ENCODE measurements at regions not wholly inside any gene's neighbourhood (a gene's known extent, or its start where the extent isn't known, plus 50 kb on each side); places are given as distances from the start of the nearest gene placed in this dataset.

GRCh38 chr16:8026450-8026849 lies 563.9 kb downstream of the TMEM114 start:
- H3K4me1 ChIP-seq, result no peaks in the 10 kb centered on the region
- peaks cover 0 to 19% (median 0%) of the 10 kb centered on the region in 12 donors for H3K9me3 ChIP-seq
- no peak overlapping the region for H3K4me3 ChIP-seq
- intact Hi-C loops (cut with DNase I), result no loop called here
- DNase-seq (no peak), ATAC-seq (no peak)
- H3K27ac ChIP-seq, result no peak overlapping the region
- no peak for TF ChIP-seq CTCF (IDR thresholded peaks at IDR 0.05)
- TF ChIP-seq POLR2A (IDR thresholded peaks at IDR 0.05), result no peak
- H3K27me3 ChIP-seq, result no peaks in the 10 kb centered on the region
- H3K36me3 ChIP-seq, result no peaks in the 10 kb centered on the region
- WGBS, 4 donors, result 55 to 70% (median 60%) methylated on average over 5 of the region's 5 CpGs

GRCh38 chr16:8023326-8023725 lies 567.0 kb downstream of the TMEM114 start:
- Histone ChIP-seq H3K36me3 (no peaks in the 10 kb centered on the region), H3K27me3 (no peaks in the 10 kb centered on the region), H3K4me3 (no peak overlapping the region), H3K9me3 (peaks cover 0 to 2% (median 0%) of the 10 kb centered on the region in 12 donors), H3K4me1 (no peaks in the 10 kb centered on the region), H3K27ac (no peak overlapping the region)
- intact Hi-C loops (cut with DNase I), result no loop called here
- 59 to 69% (median 64%) methylated on average over 3 of the region's 3 CpGs for WGBS, 4 donors
- ATAC-seq (no peak), DNase-seq (no peak)
- no peak for TF ChIP-seq POLR2A (IDR thresholded peaks at IDR 0.05)
- TF ChIP-seq CTCF (IDR thresholded peaks at IDR 0.05), result no peak

- no peaks in the 10 kb centered on the region for H3K4me1 ChIP-seq
- no peak for DNase-seq
- 71 to 77% (median 76%) methylated on average over 10 of the region's 10 CpGs for WGBS, 4 donors
- no peaks in the 10 kb centered on the region for H3K27me3 ChIP-seq
- TF ChIP-seq POLR2A (IDR thresholded peaks at IDR 0.05), result no peak
- H3K27ac ChIP-seq, result no peak overlapping the region
- intact Hi-C loops (cut with DNase I), result no loop called here
- H3K9me3 ChIP-seq, result peaks cover 0 to 15% (median 0%) of the 10 kb centered on the region in 12 donors
- no peak for ATAC-seq
- H3K36me3 ChIP-seq, result no peaks in the 10 kb centered on the region
- H3K4me3 ChIP-seq, result no peak overlapping the region
Observed at GRCh38 chr16:8005096-8005860, 585.0 kb downstream of the TMEM114 start.

GRCh38 chr16:7998789-7999453 lies 591.4 kb downstream of the TMEM114 start:
- no peak for TF ChIP-seq POLR2A (IDR thresholded peaks at IDR 0.05)
- no peak for TF ChIP-seq CTCF (IDR thresholded peaks at IDR 0.05)
- ATAC-seq (no peak), DNase-seq (no peak)
- no peaks in the 10 kb centered on the region for H3K27me3 ChIP-seq
- 64 to 74% (median 70%) methylated on average over 11 of the region's 11 CpGs for WGBS, 4 donors
- no peak overlapping the region for H3K4me3 ChIP-seq
- intact Hi-C loops (cut with DNase I), result no loop called here
- no peaks in the 10 kb centered on the region for H3K36me3 ChIP-seq
- no peaks in the 10 kb centered on the region for H3K4me1 ChIP-seq
- no peak overlapping the region for H3K27ac ChIP-seq
- peaks cover 0 to 15% (median 0%) of the 10 kb centered on the region in 12 donors for H3K9me3 ChIP-seq
